Endothelial cell of hepatic sinusoid (primary cell): ENCODE measurements at regions not wholly inside any gene's neighbourhood (a gene's known extent, or its start where the extent isn't known, plus 50 kb on each side); places are given as distances from the start of the nearest gene placed in this dataset.

Experiments used
- in situ Hi-C: cut with HindIII; loops from 2 replicates; pipeline ENCODE4 v1.10.0; 2017; ENCODE audit warnings: low sequenced_read_pairs

GRCh38 chr11:70713086-70713835 lies 314.9 kb downstream of the CTTN start:
- in situ Hi-C loops, result no loop called here

GRCh38 chr11:70713988-70714665 lies 315.8 kb downstream of the CTTN start:
- in situ Hi-C loops, result no loop called here

GRCh38 chr11:70715166-70715951 lies 317.0 kb downstream of the CTTN start:
- in situ Hi-C loops, result no loop called here

- in situ Hi-C loops, result no loop called here
Measured at GRCh38 chr11:70716216-70716615, 317.9 kb downstream of the CTTN start.

GRCh38 chr11:70716986-70717775 lies 318.9 kb downstream of the CTTN start:
- in situ Hi-C loops, result no loop called here

GRCh38 chr11:70717936-70718595 lies 319.7 kb downstream of the CTTN start:
- in situ Hi-C loops, result no loop called here

GRCh38 chr11:70719516-70719915 lies 321.2 kb downstream of the CTTN start:
- in situ Hi-C loops, result no loop called here

- in situ Hi-C loops, result no loop called here
Measured at GRCh38 chr11:70720281-70720680, 322.0 kb downstream of the CTTN start.

GRCh38 chr11:70721006-70721405 lies 322.7 kb downstream of the CTTN start:
- in situ Hi-C loops, result no loop called here

GRCh38 chr11:70725278-70725677 lies 326.9 kb downstream of the CTTN start:
- in situ Hi-C loops, result no loop called here

GRCh38 chr11:70725739-70726138 lies 327.4 kb downstream of the CTTN start:
- in situ Hi-C loops, result no loop called here

- in situ Hi-C loops, result no loop called here
Measured at GRCh38 chr11:70727021-70727420, 328.7 kb downstream of the CTTN start.

GRCh38 chr11:70727899-70728620 lies 329.7 kb downstream of the CTTN start:
- in situ Hi-C loops, result no loop called here

- in situ Hi-C loops, result no loop called here
Measured at GRCh38 chr11:70729949-70730348, 331.6 kb downstream of the CTTN start.

- in situ Hi-C loops, result no loop called here
Measured at GRCh38 chr11:70730411-70730810, 332.1 kb downstream of the CTTN start.

- in situ Hi-C loops, result no loop called here
Measured at GRCh38 chr11:70731271-70732022, 333.1 kb downstream of the CTTN start.

- in situ Hi-C loops, result no loop called here
Measured at GRCh38 chr11:70732023-70732880, 333.9 kb downstream of the CTTN start.

- in situ Hi-C loops, result no loop called here
Measured at GRCh38 chr11:70732881-70733196, 334.5 kb downstream of the CTTN start.
